ENCODE measurements at regions not wholly inside any gene's neighbourhood (a gene's known extent, or its start where the extent isn't known, plus 50 kb on each side); places are given as distances from the start of the nearest gene placed in this dataset.

DNA sequence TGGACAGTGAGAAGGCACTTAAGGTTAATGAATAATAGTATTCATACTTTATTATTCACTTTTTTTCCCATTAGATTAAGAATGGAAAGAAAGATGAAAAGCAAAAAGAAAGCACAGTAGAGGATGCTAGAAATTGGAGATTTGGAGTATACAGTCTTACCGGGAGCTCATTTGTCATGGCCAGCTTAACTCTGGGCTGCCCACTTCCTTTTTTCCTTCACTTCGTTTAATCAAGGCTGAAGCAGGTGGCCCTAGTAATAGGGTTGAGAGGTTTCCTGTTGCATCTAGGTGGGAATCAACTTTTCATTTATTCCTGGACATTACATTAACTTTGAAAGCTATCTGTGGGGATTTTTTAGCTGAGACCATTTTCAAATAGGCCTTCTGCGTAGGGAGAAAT, 57.0 kb upstream of the MEGF10 start:
- 91% methylated on average over 3 of the region's 3 CpGs for WGBS
- Histone ChIP-seq H3K36me3 (ENCODE audit: control insufficient read depth in 4 of 4, insufficient read depth in 3 of 4, low read depth in 1 of 4, low read length in 3 of 4) (no peaks in the 10 kb centered on the region), H3K27ac (ENCODE audit: low read depth in 1 of 2, low read length in 2 of 2) (no peak overlapping the region), H3K9me3 (ENCODE audit: control insufficient read depth in 4 of 4, low read length in 3 of 4) (no peaks in the 10 kb centered on the region), H3K4me1 (ENCODE audit: control insufficient read depth in 4 of 4, insufficient read depth in 4 of 4, low read length in 3 of 4) (peaks cover 0 to 12% (median 6%) of the 10 kb centered on the region in 4 donors), H3K4me3 (ENCODE audit: low read depth in 1 of 3, low read length in 3 of 3) (no peak overlapping the region), H3K9ac (ENCODE audit: low read depth in 1 of 2, low read length in 2 of 2) (no peak overlapping the region), H3K27me3 (ENCODE audit: control insufficient read depth in 4 of 4, insufficient read depth in 4 of 4, low read length in 3 of 4) (no peaks in the 10 kb centered on the region)
- DNase-seq (ENCODE audit: low spot score): no peak
- no peak for TF ChIP-seq RXRA (IDR thresholded peaks at IDR 0.05)
- TF ChIP-seq NR2F2 (IDR thresholded peaks at IDR 0.05): no peak
- TF ChIP-seq SP1 (IDR thresholded peaks at IDR 0.05): no peak
- no peak for TF ChIP-seq HNF4G (IDR thresholded peaks at IDR 0.05)
- no peak for TF ChIP-seq JUND (IDR thresholded peaks at IDR 0.05)
- no peak for TF ChIP-seq REST (IDR thresholded peaks at IDR 0.05)
- no peak for TF ChIP-seq FOXA1 (IDR thresholded peaks at IDR 0.05)
- TF ChIP-seq, protein P1, sequence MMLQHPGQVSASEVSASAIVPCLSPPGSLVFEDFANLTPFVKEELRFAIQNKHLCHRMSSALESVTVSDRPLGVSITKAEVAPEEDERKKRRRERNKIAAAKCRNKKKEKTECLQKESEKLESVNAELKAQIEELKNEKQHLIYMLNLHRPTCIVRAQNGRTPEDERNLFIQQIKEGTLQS (IDR thresholded peaks at IDR 0.05): no peak
- TF ChIP-seq EGR1 (IDR thresholded peaks at IDR 0.05; ENCODE audit: low read depth in 2 of 2): no peak
- no peak for TF ChIP-seq RAD21 (IDR thresholded peaks at IDR 0.05)

DNA sequence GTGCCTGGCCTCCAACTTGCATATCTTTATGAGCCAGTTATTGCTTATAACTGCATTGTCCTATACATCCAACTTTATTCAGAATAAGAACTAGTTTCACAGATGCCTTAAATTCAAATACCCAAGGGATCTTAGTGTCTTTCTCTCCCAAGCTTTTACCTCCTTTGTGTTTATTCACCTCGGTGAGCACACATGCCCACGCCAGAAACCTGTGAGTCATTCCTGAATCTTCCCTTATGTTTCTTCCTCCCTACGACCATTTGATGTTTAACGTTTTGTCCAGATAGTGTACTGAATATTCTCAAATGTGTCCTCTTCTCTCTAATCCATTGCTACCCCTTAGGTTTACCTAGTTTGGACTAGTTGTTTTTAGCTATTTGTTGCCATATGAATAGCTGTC, 55.5 kb upstream of the MEGF10 start:
- no peaks in the 10 kb centered on the region for H3K27me3 ChIP-seq (ENCODE audit: control insufficient read depth in 4 of 4, insufficient read depth in 4 of 4, low read length in 3 of 4)
- H3K4me1 ChIP-seq (ENCODE audit: control insufficient read depth in 4 of 4, insufficient read depth in 4 of 4, low read length in 3 of 4): no peaks in the 10 kb centered on the region
- no peak overlapping the region for H3K27ac ChIP-seq (ENCODE audit: low read depth in 1 of 2, low read length in 2 of 2)
- H3K4me3 ChIP-seq (ENCODE audit: low read depth in 1 of 3, low read length in 3 of 3): no peak overlapping the region
- H3K9ac ChIP-seq (ENCODE audit: low read depth in 1 of 2, low read length in 2 of 2): no peak overlapping the region
- TF ChIP-seq FOXA1 (IDR thresholded peaks at IDR 0.05) (no peak), TAF1 (conservative IDR thresholded peaks at IDR 0.05) (no peak)
- H3K9me3 ChIP-seq (ENCODE audit: control insufficient read depth in 4 of 4, low read length in 3 of 4): no peaks in the 10 kb centered on the region
- no peak for DNase-seq (ENCODE audit: low spot score)
- no peaks in the 10 kb centered on the region for H3K36me3 ChIP-seq (ENCODE audit: control insufficient read depth in 4 of 4, insufficient read depth in 3 of 4, low read depth in 1 of 4, low read length in 3 of 4)
- 95% methylated on average over 4 of the region's 4 CpGs for WGBS

DNA sequence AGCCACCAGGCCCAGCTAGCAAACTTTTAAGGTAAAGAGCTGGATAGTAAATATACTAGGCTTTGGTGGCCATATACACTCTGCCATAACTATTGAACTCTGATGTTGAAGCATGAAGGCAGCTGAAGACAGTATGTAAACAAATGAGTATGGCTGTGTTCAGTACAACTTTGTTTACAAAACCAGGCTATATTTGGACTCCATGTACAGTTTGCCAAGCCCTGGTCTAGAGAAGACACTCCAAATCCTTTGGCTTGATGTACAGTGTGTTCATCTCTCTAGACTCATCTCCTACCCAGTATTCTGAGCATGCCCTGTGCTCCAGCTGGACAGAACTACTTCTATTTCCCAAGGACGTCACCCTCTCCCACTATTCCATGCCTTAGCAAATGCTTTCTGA, 54.3 kb upstream of the MEGF10 start:
- H3K9ac ChIP-seq (ENCODE audit: low read depth in 1 of 2, low read length in 2 of 2): no peak overlapping the region
- no peak for DNase-seq (ENCODE audit: low spot score)
- no peak overlapping the region for H3K4me3 ChIP-seq (ENCODE audit: low read depth in 1 of 3, low read length in 3 of 3)
- no peaks in the 10 kb centered on the region for H3K36me3 ChIP-seq (ENCODE audit: control insufficient read depth in 4 of 4, insufficient read depth in 3 of 4, low read depth in 1 of 4, low read length in 3 of 4)
- 56% methylated on average over 1 of the region's 1 CpG for WGBS
- TF ChIP-seq TAF1 (conservative IDR thresholded peaks at IDR 0.05): no peak
- no peak for TF ChIP-seq HNF4G (IDR thresholded peaks at IDR 0.05)
- TF ChIP-seq ZBTB33 (IDR thresholded peaks at IDR 0.05): no peak
- TF ChIP-seq FOXA2 (IDR thresholded peaks at IDR 0.05): no peak
- no peak for TF ChIP-seq NR2F2 (IDR thresholded peaks at IDR 0.05)
- TF ChIP-seq EGR1 (IDR thresholded peaks at IDR 0.05; ENCODE audit: low read depth in 2 of 2): no peak
- TF ChIP-seq, protein P1 (IDR thresholded peaks at IDR 0.05): no peak
- TF ChIP-seq RAD21 (IDR thresholded peaks at IDR 0.05): no peak
- TF ChIP-seq JUND (IDR thresholded peaks at IDR 0.05): no peak
- no peak for TF ChIP-seq MAX (IDR thresholded peaks at IDR 0.05)
- TF ChIP-seq, protein P2, sequence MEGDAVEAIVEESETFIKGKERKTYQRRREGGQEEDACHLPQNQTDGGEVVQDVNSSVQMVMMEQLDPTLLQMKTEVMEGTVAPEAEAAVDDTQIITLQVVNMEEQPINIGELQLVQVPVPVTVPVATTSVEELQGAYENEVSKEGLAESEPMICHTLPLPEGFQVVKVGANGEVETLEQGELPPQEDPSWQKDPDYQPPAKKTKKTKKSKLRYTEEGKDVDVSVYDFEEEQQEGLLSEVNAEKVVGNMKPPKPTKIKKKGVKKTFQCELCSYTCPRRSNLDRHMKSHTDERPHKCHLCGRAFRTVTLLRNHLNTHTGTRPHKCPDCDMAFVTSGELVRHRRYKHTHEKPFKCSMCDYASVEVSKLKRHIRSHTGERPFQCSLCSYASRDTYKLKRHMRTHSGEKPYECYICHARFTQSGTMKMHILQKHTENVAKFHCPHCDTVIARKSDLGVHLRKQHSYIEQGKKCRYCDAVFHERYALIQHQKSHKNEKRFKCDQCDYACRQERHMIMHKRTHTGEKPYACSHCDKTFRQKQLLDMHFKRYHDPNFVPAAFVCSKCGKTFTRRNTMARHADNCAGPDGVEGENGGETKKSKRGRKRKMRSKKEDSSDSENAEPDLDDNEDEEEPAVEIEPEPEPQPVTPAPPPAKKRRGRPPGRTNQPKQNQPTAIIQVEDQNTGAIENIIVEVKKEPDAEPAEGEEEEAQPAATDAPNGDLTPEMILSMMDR (IDR thresholded peaks at IDR 0.05; ENCODE audit: low read depth, low read length, missing input control): no peak
- no peak for TF ChIP-seq SP1 (IDR thresholded peaks at IDR 0.05)
- TF ChIP-seq RXRA (IDR thresholded peaks at IDR 0.05): no peak
- TF ChIP-seq HNF4A (conservative IDR thresholded peaks at IDR 0.05): no peak
- no peak for TF ChIP-seq FOXA1 (IDR thresholded peaks at IDR 0.05)
- no peaks in the 10 kb centered on the region for H3K27me3 ChIP-seq (ENCODE audit: control insufficient read depth in 4 of 4, insufficient read depth in 4 of 4, low read length in 3 of 4)
- H3K9me3 ChIP-seq (ENCODE audit: control insufficient read depth in 4 of 4, low read length in 3 of 4): no peaks in the 10 kb centered on the region
- H3K4me1 ChIP-seq (ENCODE audit: control insufficient read depth in 4 of 4, insufficient read depth in 4 of 4, low read length in 3 of 4): no peaks in the 10 kb centered on the region
- no peak overlapping the region for H3K27ac ChIP-seq (ENCODE audit: low read depth in 1 of 2, low read length in 2 of 2)

Data from liver (tissue), 8 donors.